Lower lobe of right lung (tissue), 2 donors: ENCODE measurements at regions not wholly inside any gene's neighbourhood (a gene's known extent, or its start where the extent isn't known, plus 50 kb on each side); places are given as distances from the start of the nearest gene placed in this dataset.

Experiments used
- ATAC-seq, 2 donors: fragments of 200-7000 bp; cut with Tn5 transposase; one replicate each; pipeline ENCODE4 v1.9.1; 2020 to 2022; ENCODE audit warnings: mild to moderate bottlenecking in 2 of 2, moderate library complexity in 2 of 2
- DNase-seq: peaks from one replicate; pipeline ENCODE4 v3.0.0-alpha.2; 2020
- H3K27ac ChIP-seq: fragments of 200-600 bp; one replicate; pipeline ENCODE4 v1.8.0; 2022
- H3K27me3 ChIP-seq: fragments of 200-600 bp; one replicate; pipeline ENCODE4 v1.8.0; 2022; ENCODE audit warnings: low read depth
- H3K36me3 ChIP-seq: fragments of 200-600 bp; one replicate; pipeline ENCODE4 v1.8.0; 2022; ENCODE audit warnings: mild to moderate bottlenecking
- H3K4me1 ChIP-seq: fragments of 200-600 bp; one replicate; pipeline ENCODE4 v1.8.0; 2022
- H3K4me3 ChIP-seq: fragments of 200-600 bp; one replicate; pipeline ENCODE4 v1.8.0; 2022; ENCODE audit warnings: mild to moderate bottlenecking
- H3K9me3 ChIP-seq: fragments of 200-600 bp; one replicate; pipeline ENCODE4 v1.8.0; 2022
- intact Hi-C: fragments of 100-400 bp; cut with DNase I; formaldehyde crosslinking; loops from one replicate; pipeline ENCODE4 v1.11.0; 2022
- TF ChIP-seq, protein P1 (sequence below): fragments of 200-600 bp; IDR thresholded peaks from one replicate; pipeline ENCODE4 v1.8.0; 2022; ENCODE audit warnings: antibody characterized with exemption, mild to moderate bottlenecking
- donor health status: DM: no; HTN: yes; CAD: no; lungs with severe emphysema.

- ATAC-seq, result no peak
- Histone ChIP-seq H3K4me3 (no peak overlapping the region), H3K9me3 (no peaks in the 10 kb centered on the region), H3K36me3 (no peaks in the 10 kb centered on the region), H3K27ac (no peak overlapping the region), H3K4me1 (no peaks in the 10 kb centered on the region), H3K27me3 (no peaks in the 10 kb centered on the region)
- DNase-seq, result no peak
- TF ChIP-seq, protein P1, sequence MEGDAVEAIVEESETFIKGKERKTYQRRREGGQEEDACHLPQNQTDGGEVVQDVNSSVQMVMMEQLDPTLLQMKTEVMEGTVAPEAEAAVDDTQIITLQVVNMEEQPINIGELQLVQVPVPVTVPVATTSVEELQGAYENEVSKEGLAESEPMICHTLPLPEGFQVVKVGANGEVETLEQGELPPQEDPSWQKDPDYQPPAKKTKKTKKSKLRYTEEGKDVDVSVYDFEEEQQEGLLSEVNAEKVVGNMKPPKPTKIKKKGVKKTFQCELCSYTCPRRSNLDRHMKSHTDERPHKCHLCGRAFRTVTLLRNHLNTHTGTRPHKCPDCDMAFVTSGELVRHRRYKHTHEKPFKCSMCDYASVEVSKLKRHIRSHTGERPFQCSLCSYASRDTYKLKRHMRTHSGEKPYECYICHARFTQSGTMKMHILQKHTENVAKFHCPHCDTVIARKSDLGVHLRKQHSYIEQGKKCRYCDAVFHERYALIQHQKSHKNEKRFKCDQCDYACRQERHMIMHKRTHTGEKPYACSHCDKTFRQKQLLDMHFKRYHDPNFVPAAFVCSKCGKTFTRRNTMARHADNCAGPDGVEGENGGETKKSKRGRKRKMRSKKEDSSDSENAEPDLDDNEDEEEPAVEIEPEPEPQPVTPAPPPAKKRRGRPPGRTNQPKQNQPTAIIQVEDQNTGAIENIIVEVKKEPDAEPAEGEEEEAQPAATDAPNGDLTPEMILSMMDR, result no peak
- intact Hi-C loops, result no loop called here
These were observed 369.8 kb upstream of the FAT3 start for GRCh38 chr11:91854780-91855179.

GRCh38 chr11:91854171-91854570, 370.4 kb upstream of the FAT3 start:
- no peak for ATAC-seq
- intact Hi-C loops, result no loop called here
- no peak overlapping the region for H3K4me3 ChIP-seq
- H3K27me3 ChIP-seq, result no peaks in the 10 kb centered on the region
- TF ChIP-seq, protein P1, result no peak
- no peaks in the 10 kb centered on the region for H3K36me3 ChIP-seq
- H3K4me1 ChIP-seq, result no peaks in the 10 kb centered on the region
- H3K9me3 ChIP-seq, result no peaks in the 10 kb centered on the region
- DNase-seq, result no peak
- no peak overlapping the region for H3K27ac ChIP-seq

DNA sequence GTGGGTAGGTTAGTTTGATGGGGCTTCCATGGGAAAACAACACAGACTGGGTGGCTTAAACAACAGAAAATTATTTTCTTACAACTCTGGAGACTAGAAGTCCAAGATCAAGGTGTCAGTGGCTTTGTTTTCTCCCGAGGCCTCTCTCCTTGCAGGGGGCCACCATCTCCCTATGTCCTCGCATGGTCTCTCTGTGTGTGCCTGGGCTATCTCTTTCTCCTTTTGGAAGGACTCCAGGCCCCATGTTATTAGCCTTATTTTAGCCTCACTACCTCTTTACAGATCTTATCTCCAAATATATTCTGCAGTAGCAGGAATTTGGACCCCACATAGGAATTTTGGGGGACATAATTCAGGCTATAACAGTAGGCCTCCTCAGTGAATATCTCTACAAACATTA, 372.7 kb upstream of the FAT3 start:
- no peak for ATAC-seq

DNA sequence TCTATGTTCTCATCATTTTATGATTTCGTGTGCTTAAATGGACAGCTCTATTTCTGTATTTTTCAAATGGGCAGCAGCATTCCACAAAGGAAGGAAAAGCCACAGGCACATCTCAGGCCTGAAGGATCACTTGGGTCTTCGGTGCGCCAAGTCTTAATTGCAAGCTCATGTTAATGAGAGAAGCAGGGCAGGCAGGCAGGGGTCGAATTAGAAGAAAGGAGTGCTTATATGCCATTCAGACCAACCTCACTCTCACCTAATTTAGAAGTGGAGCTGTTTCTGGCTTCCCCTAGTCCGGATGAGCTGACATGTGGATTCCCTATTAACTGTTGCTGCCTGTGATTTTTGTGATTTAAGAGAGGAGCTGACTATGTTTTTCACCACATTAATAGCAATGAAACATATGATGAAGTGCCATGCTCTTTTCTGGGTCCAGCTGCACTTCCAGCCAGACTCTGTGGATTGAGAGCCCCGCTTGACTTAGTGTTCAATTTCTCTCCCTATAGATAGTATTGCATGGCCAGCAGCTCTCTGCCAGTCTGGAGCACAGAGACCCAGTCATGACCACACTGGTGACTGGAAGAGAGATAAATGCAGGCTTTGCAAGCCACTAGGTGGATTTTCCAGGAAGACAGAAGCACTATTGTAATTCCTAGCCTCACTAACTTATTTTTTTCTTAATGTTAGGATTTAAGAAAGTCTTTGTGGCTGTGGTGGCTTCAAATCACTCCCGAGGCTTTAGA, 373.9 kb upstream of the FAT3 start:
- DNase-seq (no peak), ATAC-seq (no peak)
- Histone ChIP-seq H3K27me3 (no peaks in the 10 kb centered on the region), H3K27ac (no peak overlapping the region), H3K9me3 (no peaks in the 10 kb centered on the region), H3K4me3 (no peak overlapping the region), H3K36me3 (no peaks in the 10 kb centered on the region), H3K4me1 (no peaks in the 10 kb centered on the region)
- intact Hi-C loops, result no loop called here
- TF ChIP-seq, protein P1, result no peak

More for the DNA sequence above, 372.7 kb upstream of the FAT3 start:
- H3K27ac ChIP-seq, result no peak overlapping the region
- H3K27me3 ChIP-seq, result no peaks in the 10 kb centered on the region
- intact Hi-C loops, result no loop called here
- no peaks in the 10 kb centered on the region for H3K36me3 ChIP-seq
- H3K9me3 ChIP-seq, result no peaks in the 10 kb centered on the region
- no peak overlapping the region for H3K4me3 ChIP-seq
- TF ChIP-seq, protein P1, result no peak
- H3K4me1 ChIP-seq, result no peaks in the 10 kb centered on the region
- DNase-seq, result no peak

- H3K9me3 ChIP-seq, result no peaks in the 10 kb centered on the region
- TF ChIP-seq, protein P1, result no peak
- no peak overlapping the region for H3K4me3 ChIP-seq
- no peak overlapping the region for H3K27ac ChIP-seq
- H3K4me1 ChIP-seq, result no peaks in the 10 kb centered on the region
- ATAC-seq (no peak), DNase-seq (no peak)
- intact Hi-C loops, result no loop called here
- H3K36me3 ChIP-seq, result no peaks in the 10 kb centered on the region
- no peaks in the 10 kb centered on the region for H3K27me3 ChIP-seq
These were observed 374.6 kb upstream of the FAT3 start for GRCh38 chr11:91850021-91850420.
